Mesenteric fat pad (tissue), 1 donor: ENCODE measurements at regions not wholly inside any gene's neighbourhood (a gene's known extent, or its start where the extent isn't known, plus 50 kb on each side); places are given as distances from the start of the nearest gene placed in this dataset.

Experiments used
- DNase-seq: peaks from one replicate; pipeline ENCODE4 v3.0.0-alpha.2; 2020; ENCODE audit warnings: low spot score
- donor health status: DM: yes; HTN: yes; CAD: no.

GRCh38 chr11:97259884-97260283 is 870.1 kb downstream of the JRKL start:
- no peak for DNase-seq

GRCh38 chr11:97263183-97263858 is 873.5 kb downstream of the JRKL start:
- DNase-seq = no peak

GRCh38 chr11:97269527-97269926 is 879.7 kb downstream of the JRKL start:
- no peak for DNase-seq

- no peak for DNase-seq
Observed at GRCh38 chr11:97279341-97279740, 889.5 kb downstream of the JRKL start.

GRCh38 chr11:97280347-97280746 is 890.5 kb downstream of the JRKL start:
- DNase-seq = no peak

- no peak for DNase-seq
Observed at GRCh38 chr11:97289823-97290222, 900.0 kb downstream of the JRKL start.

GRCh38 chr11:97290464-97291041 is 900.7 kb downstream of the JRKL start:
- DNase-seq = no peak

- no peak for DNase-seq
Observed at GRCh38 chr11:97296301-97296700, 906.5 kb downstream of the JRKL start.

GRCh38 chr11:97309291-97309690 is 919.5 kb downstream of the JRKL start:
- no peak for DNase-seq

- DNase-seq = no peak
Observed at GRCh38 chr11:97325693-97326092, 935.9 kb downstream of the JRKL start.

GRCh38 chr11:97332271-97332670 is 942.5 kb downstream of the JRKL start:
- no peak for DNase-seq

- DNase-seq = no peak
Observed at GRCh38 chr11:97336064-97336463, 946.3 kb downstream of the JRKL start.

- DNase-seq = no peak
Observed at GRCh38 chr11:97345032-97345431, 955.2 kb downstream of the JRKL start.

GRCh38 chr11:97349201-97349600 is 959.4 kb downstream of the JRKL start:
- no peak for DNase-seq

- no peak for DNase-seq
Observed at GRCh38 chr11:97351939-97352338, 962.1 kb downstream of the JRKL start.

GRCh38 chr11:97354026-97354425 is 964.2 kb downstream of the JRKL start:
- no peak for DNase-seq

- DNase-seq = no peak
Observed at GRCh38 chr11:97354576-97354975, 964.8 kb downstream of the JRKL start.

- no peak for DNase-seq
Observed at GRCh38 chr11:97355230-97355629, 965.4 kb downstream of the JRKL start.

- DNase-seq = no peak
Observed at GRCh38 chr11:97356144-97356543, 966.3 kb downstream of the JRKL start.

GRCh38 chr11:97359016-97359415 is 969.2 kb downstream of the JRKL start:
- no peak for DNase-seq

- no peak for DNase-seq
Observed at GRCh38 chr11:97361812-97362378, 972.1 kb downstream of the JRKL start.

- no peak for DNase-seq
Observed at GRCh38 chr11:97363331-97363730, 973.5 kb downstream of the JRKL start.

- no peak for DNase-seq
Observed at GRCh38 chr11:97364047-97364446, 974.2 kb downstream of the JRKL start.
